ENCODE measurements at regions not wholly inside any gene's neighbourhood (a gene's known extent, or its start where the extent isn't known, plus 50 kb on each side); places are given as distances from the start of the nearest gene placed in this dataset.

DNA sequence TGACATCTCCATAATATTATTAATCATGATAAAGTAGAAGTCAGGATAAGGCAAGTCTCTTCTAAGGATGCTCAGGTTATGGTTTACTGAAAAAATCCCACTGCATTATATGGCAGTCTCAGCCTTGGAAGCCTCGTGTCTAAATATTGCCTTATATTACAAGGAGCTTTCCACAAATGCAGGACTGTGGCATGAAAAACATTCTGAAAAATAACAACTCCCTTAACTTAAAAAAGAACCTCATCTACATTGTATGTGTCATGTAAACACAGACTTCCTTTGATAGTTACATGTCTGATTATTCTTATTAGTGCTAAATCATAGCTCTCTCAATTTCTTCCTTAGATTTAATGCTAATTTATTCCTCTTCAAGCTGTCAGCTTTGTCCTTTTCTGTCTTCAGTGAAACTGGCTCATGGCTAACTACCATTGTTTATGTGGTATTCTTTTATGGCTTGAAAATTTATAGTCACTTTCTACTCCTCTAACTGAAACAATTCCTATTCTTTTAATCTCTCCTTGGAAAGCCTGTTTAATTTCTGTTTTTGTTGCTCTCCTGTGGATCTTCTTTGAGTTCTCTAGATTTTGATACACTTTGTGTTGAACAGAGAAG lies 156.1 kb downstream of the KIF20B start:
- Histone ChIP-seq H3K36me3 (ENCODE audit: control insufficient read depth, insufficient read depth, low read length) (no peaks in the 10 kb centered on the region), H3K27me3 (ENCODE audit: control insufficient read depth, insufficient read depth, low read length) (no peaks in the 10 kb centered on the region), H3K4me3 (ENCODE audit: low read depth in 2 of 2, low read length in 2 of 2) (no peak overlapping the region), H3K27ac (ENCODE audit: low read length) (no peak overlapping the region), H3K4me1 (ENCODE audit: control insufficient read depth, insufficient read depth, low read length) (no peaks in the 10 kb centered on the region), H3K9me3 (ENCODE audit: control insufficient read depth, insufficient read depth, low read depth, low read length) (no peaks in the 10 kb centered on the region)
- intact Hi-C loops (cut with micrococcal nuclease; ENCODE audit: unreplicated experiment) (no loop called here), in situ Hi-C loops (cut with HindIII; ENCODE audit: low pct_unique_long_range_greater_than_20kb, low sequenced_read_pairs) (no loop called here)
- DNase-seq (ENCODE audit: low read depth, low spot score) (no peak), ATAC-seq (no peak)
- TF ChIP-seq, protein P1, sequence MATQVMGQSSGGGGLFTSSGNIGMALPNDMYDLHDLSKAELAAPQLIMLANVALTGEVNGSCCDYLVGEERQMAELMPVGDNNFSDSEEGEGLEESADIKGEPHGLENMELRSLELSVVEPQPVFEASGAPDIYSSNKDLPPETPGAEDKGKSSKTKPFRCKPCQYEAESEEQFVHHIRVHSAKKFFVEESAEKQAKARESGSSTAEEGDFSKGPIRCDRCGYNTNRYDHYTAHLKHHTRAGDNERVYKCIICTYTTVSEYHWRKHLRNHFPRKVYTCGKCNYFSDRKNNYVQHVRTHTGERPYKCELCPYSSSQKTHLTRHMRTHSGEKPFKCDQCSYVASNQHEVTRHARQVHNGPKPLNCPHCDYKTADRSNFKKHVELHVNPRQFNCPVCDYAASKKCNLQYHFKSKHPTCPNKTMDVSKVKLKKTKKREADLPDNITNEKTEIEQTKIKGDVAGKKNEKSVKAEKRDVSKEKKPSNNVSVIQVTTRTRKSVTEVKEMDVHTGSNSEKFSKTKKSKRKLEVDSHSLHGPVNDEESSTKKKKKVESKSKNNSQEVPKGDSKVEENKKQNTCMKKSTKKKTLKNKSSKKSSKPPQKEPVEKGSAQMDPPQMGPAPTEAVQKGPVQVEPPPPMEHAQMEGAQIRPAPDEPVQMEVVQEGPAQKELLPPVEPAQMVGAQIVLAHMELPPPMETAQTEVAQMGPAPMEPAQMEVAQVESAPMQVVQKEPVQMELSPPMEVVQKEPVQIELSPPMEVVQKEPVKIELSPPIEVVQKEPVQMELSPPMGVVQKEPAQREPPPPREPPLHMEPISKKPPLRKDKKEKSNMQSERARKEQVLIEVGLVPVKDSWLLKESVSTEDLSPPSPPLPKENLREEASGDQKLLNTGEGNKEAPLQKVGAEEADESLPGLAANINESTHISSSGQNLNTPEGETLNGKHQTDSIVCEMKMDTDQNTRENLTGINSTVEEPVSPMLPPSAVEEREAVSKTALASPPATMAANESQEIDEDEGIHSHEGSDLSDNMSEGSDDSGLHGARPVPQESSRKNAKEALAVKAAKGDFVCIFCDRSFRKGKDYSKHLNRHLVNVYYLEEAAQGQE (IDR thresholded peaks at IDR 0.05; ENCODE audit: insufficient read depth in 1 of 2, low read depth in 2 of 2, low read length in 1 of 2) = no peak
- TF ChIP-seq TCF7L2 (IDR thresholded peaks at IDR 0.05; ENCODE audit: low read depth, low read length) = no peak
- ChIA-PET CTCF (no interaction called here), POLR2A (no interaction called here)
- BruUV-seq (replicated peaks) = no TSS peak

DNA sequence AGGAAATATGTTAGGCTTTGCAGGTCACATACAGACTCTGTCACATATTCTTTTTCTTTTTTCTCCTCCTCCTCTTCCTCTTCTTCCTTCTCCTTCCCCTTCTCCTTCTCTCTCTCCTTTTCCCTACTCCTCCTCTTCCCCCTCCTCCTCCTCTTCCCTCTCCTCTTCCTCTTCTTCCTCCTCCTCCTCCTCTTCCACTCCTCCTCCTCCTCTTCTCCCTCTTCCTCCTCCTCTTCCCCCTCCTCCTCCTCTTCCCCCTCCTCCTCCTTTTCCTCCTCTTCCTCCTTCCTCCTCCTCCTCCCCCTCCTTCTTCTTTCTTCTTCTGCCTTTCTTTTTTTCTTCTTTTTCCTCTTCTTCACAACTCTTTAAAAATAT lies 159.8 kb downstream of the KIF20B start:
- intact Hi-C loops (cut with micrococcal nuclease; ENCODE audit: unreplicated experiment) (no loop called here), in situ Hi-C loops (cut with HindIII; ENCODE audit: low pct_unique_long_range_greater_than_20kb, low sequenced_read_pairs) (no loop called here)
- no TSS peak for BruUV-seq (replicated peaks)
- Histone ChIP-seq H3K27ac (ENCODE audit: low read length) (no peak overlapping the region), H3K27me3 (ENCODE audit: control insufficient read depth, insufficient read depth, low read length) (no peaks in the 10 kb centered on the region), H3K4me3 (ENCODE audit: low read depth in 2 of 2, low read length in 2 of 2) (no peak overlapping the region), H3K36me3 (ENCODE audit: control insufficient read depth, insufficient read depth, low read length) (no peaks in the 10 kb centered on the region), H3K4me1 (ENCODE audit: control insufficient read depth, insufficient read depth, low read length) (no peaks in the 10 kb centered on the region), H3K9me3 (ENCODE audit: control insufficient read depth, insufficient read depth, low read depth, low read length) (no peaks in the 10 kb centered on the region)
- TF ChIP-seq CTCF (IDR thresholded peaks at IDR 0.05) (no peak), TCF7L2 (IDR thresholded peaks at IDR 0.05; ENCODE audit: low read depth, low read length) (no peak), POLR2AphosphoS5 (IDR thresholded peaks at IDR 0.05; ENCODE audit: low read depth, low read length) (no peak), SIN3A (IDR thresholded peaks at IDR 0.05; ENCODE audit: borderline replicate concordance, insufficient read depth, low read depth, low read length) (no peak)
- TF ChIP-seq, protein P1 (IDR thresholded peaks at IDR 0.05; ENCODE audit: insufficient read depth in 1 of 2, low read depth in 2 of 2, low read length in 1 of 2) = no peak
- no peak for ATAC-seq
- DNase-seq (ENCODE audit: low read depth, low spot score) = no peak
- ChIA-PET POLR2A (no interaction called here), CTCF (no interaction called here)

All from Panc1 (cell line).